B cell (primary cell): ENCODE measurements at regions not wholly inside any gene's neighbourhood (a gene's known extent, or its start where the extent isn't known, plus 50 kb on each side); places are given as distances from the start of the nearest gene placed in this dataset.

Source experiments
- EZH2 ChIP-seq: IDR thresholded peaks from 2 replicates; pipeline ENCODE4 v1.6.1; 2012; ENCODE audit warnings: borderline replicate concordance, low read depth, mild to moderate bottlenecking, moderate library complexity, low read length; ENCODE audit not compliant: insufficient read depth, poor library complexity, severe bottlenecking
- TF ChIP-seq, protein P1 (sequence below): fragments of 200-600 bp; IDR thresholded peaks from one replicate; pipeline ENCODE4 v1.8.0; 2022; ENCODE audit warnings: antibody characterized with exemption, mild to moderate bottlenecking

GRCh38 chr1:221832617-221833016 is 90.7 kb upstream of the DUSP10 start:
- TF ChIP-seq, protein P1, sequence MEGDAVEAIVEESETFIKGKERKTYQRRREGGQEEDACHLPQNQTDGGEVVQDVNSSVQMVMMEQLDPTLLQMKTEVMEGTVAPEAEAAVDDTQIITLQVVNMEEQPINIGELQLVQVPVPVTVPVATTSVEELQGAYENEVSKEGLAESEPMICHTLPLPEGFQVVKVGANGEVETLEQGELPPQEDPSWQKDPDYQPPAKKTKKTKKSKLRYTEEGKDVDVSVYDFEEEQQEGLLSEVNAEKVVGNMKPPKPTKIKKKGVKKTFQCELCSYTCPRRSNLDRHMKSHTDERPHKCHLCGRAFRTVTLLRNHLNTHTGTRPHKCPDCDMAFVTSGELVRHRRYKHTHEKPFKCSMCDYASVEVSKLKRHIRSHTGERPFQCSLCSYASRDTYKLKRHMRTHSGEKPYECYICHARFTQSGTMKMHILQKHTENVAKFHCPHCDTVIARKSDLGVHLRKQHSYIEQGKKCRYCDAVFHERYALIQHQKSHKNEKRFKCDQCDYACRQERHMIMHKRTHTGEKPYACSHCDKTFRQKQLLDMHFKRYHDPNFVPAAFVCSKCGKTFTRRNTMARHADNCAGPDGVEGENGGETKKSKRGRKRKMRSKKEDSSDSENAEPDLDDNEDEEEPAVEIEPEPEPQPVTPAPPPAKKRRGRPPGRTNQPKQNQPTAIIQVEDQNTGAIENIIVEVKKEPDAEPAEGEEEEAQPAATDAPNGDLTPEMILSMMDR = no peak
- TF ChIP-seq EZH2 = no peak
